H1 (cell line): ENCODE measurements at regions not wholly inside any gene's neighbourhood (a gene's known extent, or its start where the extent isn't known, plus 50 kb on each side); places are given as distances from the start of the nearest gene placed in this dataset.

Experiments used
- CTCF ChIA-PET: fragments of 300-600 bp; sonication (Branson Sonifier 250); formaldehyde crosslinking; loops from one replicate; lab custom pipeline; 2021; ENCODE audit not compliant: partially characterized antibody; lab: Charles Lee
- POLR2A ChIA-PET: fragments of 300-600 bp; sonication (Branson Sonifier 250); formaldehyde crosslinking; loops from one replicate; lab custom pipeline; 2021; ENCODE audit warnings: inconsistent platforms; ENCODE audit not compliant: partially characterized antibody; lab: Charles Lee
- DNase-seq, 2 experiments: peaks; one replicate each; pipeline versions ENCODE4 v3.0.0 to v3.0.0-alpha.2; 2010 to 2022; ENCODE audit warnings: low spot score in 2 of 2, low read depth in 1 of 2, mixed read lengths in 1 of 2
- FAIRE-seq: peaks from 2 replicates; lab custom pipeline; 2011; peaks lifted over from hg19 to GRCh38; lab: Jason Lieb, UNC
- H2AFZ ChIP-seq: 2 replicates; pipeline ENCODE4 v1.8.1; 2012; ENCODE audit warnings: low read length, inconsistent platforms
- H2AK5ac ChIP-seq: 2 replicates; pipeline ENCODE4 v1.6.1; 2013; ENCODE audit warnings: low read depth, low read length
- H2BK120ac ChIP-seq: replicated peaks from 2 replicates; pipeline ENCODE3; 2013; ENCODE audit warnings: low read depth, low read length, inconsistent platforms
- H2BK12ac ChIP-seq: 2 replicates; pipeline ENCODE4 v1.6.1; 2013; ENCODE audit warnings: low read depth, low read length
- H2BK15ac ChIP-seq: 2 replicates; pipeline ENCODE4 v1.6.1; 2013; ENCODE audit warnings: low read length
- H2BK20ac ChIP-seq: 2 replicates; pipeline ENCODE4 v1.6.1; 2013; ENCODE audit warnings: low read length
- H2BK5ac ChIP-seq: 2 replicates; pipeline ENCODE4 v1.6.1; 2013; ENCODE audit warnings: low read depth, low read length
- H3K14ac ChIP-seq: 2 replicates; pipeline ENCODE4 v1.6.1; 2013; ENCODE audit warnings: inconsistent platforms; ENCODE audit not compliant: insufficient read length
- H3K18ac ChIP-seq: 2 replicates; pipeline ENCODE4 v1.6.1; 2013; ENCODE audit warnings: low read length; ENCODE audit errors: extremely low read depth
- H3K23ac ChIP-seq: 2 replicates; pipeline ENCODE4 v1.6.1; 2013; ENCODE audit warnings: inconsistent platforms; ENCODE audit not compliant: insufficient read length
- H3K23me2 ChIP-seq: 2 replicates; pipeline ENCODE4 v1.6.1; 2013; ENCODE audit warnings: low read depth, low read length
- H3K27ac ChIP-seq: 2 replicates; pipeline ENCODE4 v1.6.1; 2011; ENCODE audit warnings: low read depth, low read length, inconsistent platforms
- H3K27me3 ChIP-seq, 4 experiments: replicated peaks in 1 of 4; 1 replicate in 1 of 4; 2 replicates in 3 of 4; pipeline versions ENCODE4 v1.6.1 to v1.8.1; 2011 to 2013; ENCODE audit warnings: low read length in 3 of 4, mild to moderate bottlenecking in 3 of 4, inconsistent platforms in 2 of 4, mixed read lengths in 2 of 4, moderate library complexity in 1 of 4; ENCODE audit not compliant: control insufficient read depth in 3 of 4, insufficient read depth in 3 of 4; ENCODE audit errors: extremely low read depth in 1 of 4
- H3K36me3 ChIP-seq, 4 experiments: 2 replicates each; pipeline versions ENCODE4 v1.6.1 to v1.8.1; 2011 to 2013; ENCODE audit warnings: mild to moderate bottlenecking in 4 of 4, low read length in 3 of 4, moderate library complexity in 2 of 4, control low read depth in 1 of 4, inconsistent platforms in 1 of 4; ENCODE audit not compliant: insufficient read depth in 4 of 4, control insufficient read depth in 2 of 4
- H3K4ac ChIP-seq: replicated peaks from 2 replicates; pipeline ENCODE3; 2013; ENCODE audit warnings: low read length, low read depth, mixed read lengths, inconsistent platforms; ENCODE audit not compliant: insufficient read length
- H3K4me1 ChIP-seq, 4 experiments: replicated peaks in 1 of 4; 1 replicate in 1 of 4; 2 replicates in 3 of 4; pipeline versions ENCODE4 v1.6.1 to v1.8.1; 2011 to 2013; ENCODE audit warnings: low read length in 3 of 4, inconsistent platforms in 2 of 4, mixed read lengths in 1 of 4; ENCODE audit not compliant: insufficient read depth in 4 of 4, control insufficient read depth in 3 of 4
- H3K4me2 ChIP-seq, 2 experiments: 2 replicates each; pipeline versions ENCODE4 v1.6.1 to v1.8.1; 2011 to 2013; ENCODE audit warnings: low read depth in 2 of 2, low read length in 2 of 2, control low read depth in 1 of 2, inconsistent platforms in 1 of 2, mild to moderate bottlenecking in 1 of 2; ENCODE audit not compliant: insufficient read depth in 1 of 2
- H3K4me3 ChIP-seq, 4 experiments: fragments of 200-600, 300-600 bp in 1 of 4; sonication (generic), shearing (Covaris generic), sonication (Bioruptor Twin) in 1 of 4; 2 replicates each; pipeline versions ENCODE4 v1.5.1 to v1.8.1; 2011 to 2016; ENCODE audit warnings: low read length in 4 of 4, low read depth in 3 of 4, control low read depth in 2 of 4, inconsistent platforms in 2 of 4, mild to moderate bottlenecking in 2 of 4, mixed read lengths in 1 of 4, moderate library complexity in 1 of 4; ENCODE audit not compliant: insufficient read depth in 2 of 4; ENCODE audit errors: extremely low read depth in 1 of 4
- H3K56ac ChIP-seq: replicated peaks from 2 replicates; pipeline ENCODE3; 2013; ENCODE audit warnings: low read depth, mild to moderate bottlenecking, mixed read lengths, low read length, inconsistent platforms; ENCODE audit not compliant: insufficient read length
- H3K79me1 ChIP-seq: 2 replicates; pipeline ENCODE4 v1.6.1; 2013; ENCODE audit warnings: low read depth, low read length, control low read depth
- H3K79me2 ChIP-seq, 2 experiments: 2 replicates each; pipeline versions ENCODE4 v1.6.1 to v1.8.1; 2012 to 2013; ENCODE audit warnings: low read length in 2 of 2, mild to moderate bottlenecking in 2 of 2, inconsistent platforms in 1 of 2; ENCODE audit not compliant: insufficient read depth in 2 of 2, control insufficient read depth in 1 of 2
- H3K9ac ChIP-seq, 4 experiments: replicated peaks in 1 of 4; 1 replicate in 1 of 4; 2 replicates in 3 of 4; pipeline versions ENCODE4 v1.6.1 to v1.8.1; 2011 to 2013; ENCODE audit warnings: low read depth in 3 of 4, low read length in 3 of 4, control low read depth in 2 of 4, mild to moderate bottlenecking in 2 of 4, moderate library complexity in 2 of 4, inconsistent platforms in 1 of 4; ENCODE audit errors: extremely low read depth in 1 of 4
- H3K9me3 ChIP-seq, 2 experiments: 2 replicates each; pipeline versions ENCODE4 v1.6.1 to v1.8.1; 2012 to 2013; ENCODE audit warnings: mild to moderate bottlenecking in 2 of 2, moderate library complexity in 2 of 2, control low read depth in 1 of 2, inconsistent platforms in 1 of 2, low read depth in 1 of 2, low read length in 1 of 2, mixed read lengths in 1 of 2; ENCODE audit not compliant: insufficient read depth in 2 of 2
- H4K20me1 ChIP-seq, 2 experiments: replicated peaks in 1 of 2; 2 replicates each; pipeline versions ENCODE3 to v1.8.1; 2011 to 2013; ENCODE audit warnings: inconsistent platforms in 2 of 2, low read length in 2 of 2, mild to moderate bottlenecking in 1 of 2; ENCODE audit not compliant: insufficient read depth in 2 of 2, control insufficient read depth in 1 of 2
- H4K5ac ChIP-seq: 2 replicates; pipeline ENCODE4 v1.6.1; 2013; ENCODE audit warnings: low read length, low read depth, mixed read lengths, inconsistent platforms; ENCODE audit not compliant: insufficient read length
- H4K8ac ChIP-seq: 2 replicates; pipeline ENCODE4 v1.8.0; 2013; ENCODE audit warnings: mild to moderate bottlenecking, moderate library complexity, low read length, inconsistent platforms; ENCODE audit not compliant: insufficient read depth; ENCODE audit errors: extremely low read depth
- H4K91ac ChIP-seq: replicated peaks from 2 replicates; pipeline ENCODE3; 2013; ENCODE audit warnings: low read length, mixed read lengths, inconsistent platforms; ENCODE audit not compliant: insufficient read length
- CREB1 ChIP-seq: IDR thresholded peaks from 2 replicates; pipeline ENCODE4 v1.6.1; 2012; ENCODE audit warnings: inconsistent platforms
- KDM1A ChIP-seq: fragments of 200-600, 300-600 bp; sonication (generic); IDR thresholded peaks from 2 replicates; pipeline ENCODE4 v1.7.1; 2016; ENCODE audit warnings: mild to moderate bottlenecking, low read length, borderline replicate concordance
- KDM4A ChIP-seq: IDR thresholded peaks from one replicate; pipeline ENCODE4 v1.7.1; 2012; ENCODE audit warnings: low read depth, mild to moderate bottlenecking, moderate library complexity, low read length, inconsistent platforms; ENCODE audit not compliant: severe bottlenecking
- PHF8 ChIP-seq: fragments of 200-600 bp; sonication (generic); conservative IDR thresholded peaks from 2 replicates; pipeline ENCODE4 v1.7.1; 2012; ENCODE audit warnings: low read depth, mild to moderate bottlenecking, inconsistent platforms, low read length, moderate library complexity
- SRF ChIP-seq: IDR thresholded peaks from 2 replicates; pipeline ENCODE4 v1.6.1; 2011; ENCODE audit warnings: mild to moderate bottlenecking, low read depth, low read length, moderate library complexity
- SUZ12 ChIP-seq: fragments of 200-600 bp; sonication (generic); IDR thresholded peaks from 2 replicates; pipeline ENCODE4 v1.6.1; 2012; ENCODE audit warnings: mild to moderate bottlenecking, inconsistent platforms, low read length, moderate library complexity, mixed read lengths
- TEAD4 ChIP-seq: IDR thresholded peaks from 2 replicates; pipeline ENCODE4 v1.6.1; 2012; ENCODE audit warnings: low read depth, low read length, inconsistent platforms, mixed read lengths
- WGBS, 2 experiments: shearing (Covaris generic) in 1 of 2; methylation state at CpG; one replicate each; pipeline versions ENCODE4 v1.1.6 to v1.1.7; 2013 to 2015; ENCODE audit warnings: low lambda C conversion rate in 2 of 2, mixed read lengths in 2 of 2, inconsistent platforms in 1 of 2, low coverage in 1 of 2, missing lambda C conversion rate in 1 of 2; ENCODE audit not compliant: insufficient replicate concordance in 2 of 2, insufficient coverage in 1 of 2, insufficient read length in 1 of 2; ENCODE audit errors: extremely low coverage in 1 of 2, missing lambda C conversion rate in 1 of 2; 5-methylcytosine and 5-hydroxymethylcytosine counted together

DNA sequence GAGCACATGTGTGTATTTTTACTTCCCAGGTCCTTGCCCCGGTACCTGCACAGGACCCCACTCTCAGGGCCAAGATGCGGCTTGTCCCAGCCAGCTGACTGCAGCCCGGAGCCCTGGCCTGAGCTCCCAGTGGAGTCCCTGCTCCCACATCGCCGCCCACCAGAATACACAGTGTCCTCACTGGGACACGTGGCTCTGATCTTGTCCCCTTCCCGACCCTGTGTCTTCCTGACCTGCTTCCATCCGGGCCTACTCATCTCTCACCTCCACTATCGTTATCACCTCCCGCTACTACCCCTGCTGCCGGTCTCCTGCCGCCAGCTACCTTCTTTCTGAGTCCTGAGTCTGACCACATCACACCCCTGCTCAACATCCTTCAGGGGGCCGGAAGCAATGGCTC lies 146.3 kb upstream of the CHST15 start:
- DNase-seq = no peak
- Histone ChIP-seq H2AFZ (no peak overlapping the region), H3K9me3 (no peaks in the 10 kb centered on the region), H3K27ac (no peak overlapping the region), H2BK5ac (peak overlapping the region; percentile 75; the same call in 1 of the 2 replicates), H2BK120ac (no peak overlapping the region), H3K36me3 (no peaks in the 10 kb centered on the region), H3K4me2 (no peak overlapping the region), H3K23ac (no peak overlapping the region), H3K23me2 (no peaks in the 10 kb centered on the region; the same call in 1 of the 2 replicates), H4K5ac (no peak overlapping the region), H2BK12ac (peak overlapping the region; percentile 90; the same call in 1 of the 2 replicates), H3K9ac (no peak overlapping the region), H3K4me3 (no peak overlapping the region), H3K79me2 (no peaks in the 10 kb centered on the region), H3K27me3 (no peaks in the 10 kb centered on the region; a peak in 2 of 7 replicates), H3K14ac (no peak overlapping the region), H3K56ac (no peak overlapping the region), H3K79me1 (no peaks in the 10 kb centered on the region), H3K4me1 (peaks cover 0 to 6% (median 3%) of the 10 kb centered on the region in 4 experiments; a peak in 6 of 7 replicates), H3K4ac (peak overlapping the region; percentile 21), H3K18ac (no peak overlapping the region; the same call in 1 of the 2 replicates), H4K8ac (no peak overlapping the region), H2AK5ac (peak overlapping the region; percentile 82; the same call in 1 of the 2 replicates), H4K20me1 (no peaks in the 10 kb centered on the region), H4K91ac (peak overlapping the region; percentile 79), H2BK20ac (peak overlapping the region; percentile 98; the same call in 1 of the 2 replicates), H2BK15ac (peak overlapping the region; percentile 46; the same call in 1 of the 2 replicates)
- FAIRE-seq = no peak
- 84% methylated on average over 11 of the region's 13 CpGs; no CpG with 5 or more reads in 1 of the 2 experiments for WGBS, 2 experiments
- CTCF ChIA-PET = interaction anchor here (0.6 to 1.2 kb wide), 3 partner anchors 17 to 581 kb away, joined by 3 to 8 read pairs (median 4); no protein-coding TSS in a partner anchor
- TF ChIP-seq CREB1 (no peak), KDM4A (no peak), TEAD4 (no peak), KDM1A (no peak), PHF8 (no peak), SRF (no peak), SUZ12 (no peak)
- POLR2A ChIA-PET = interaction anchor here (1.0 kb wide), 1 partner anchor 270 kb away, joined by 3 read pairs; no protein-coding TSS in a partner anchor
